Endothelial cell of umbilical vein (primary cell): ENCODE measurements at regions not wholly inside any gene's neighbourhood (a gene's known extent, or its start where the extent isn't known, plus 50 kb on each side); places are given as distances from the start of the nearest gene placed in this dataset.

Source experiments
- EZH2 ChIP-seq: IDR thresholded peaks from 2 replicates; pipeline ENCODE4 v1.6.1; 2012; ENCODE audit warnings: borderline replicate concordance, low read depth, mild to moderate bottlenecking, moderate library complexity, low read length, inconsistent platforms; ENCODE audit not compliant: severe bottlenecking
- TF ChIP-seq, protein P1 (sequence below), 2 donors: IDR thresholded peaks; 1 replicate in 1 of 2; 2 replicates in 1 of 2; pipeline ENCODE4 v1.5.1; 2011; ENCODE audit warnings: low read length in 2 of 2, mild to moderate bottlenecking in 2 of 2, moderate library complexity in 2 of 2, control low read depth in 1 of 2, inconsistent platforms in 1 of 2, low read depth in 1 of 2; ENCODE audit not compliant: insufficient read depth in 1 of 2; ENCODE audit errors: extremely low read depth in 1 of 2

DNA sequence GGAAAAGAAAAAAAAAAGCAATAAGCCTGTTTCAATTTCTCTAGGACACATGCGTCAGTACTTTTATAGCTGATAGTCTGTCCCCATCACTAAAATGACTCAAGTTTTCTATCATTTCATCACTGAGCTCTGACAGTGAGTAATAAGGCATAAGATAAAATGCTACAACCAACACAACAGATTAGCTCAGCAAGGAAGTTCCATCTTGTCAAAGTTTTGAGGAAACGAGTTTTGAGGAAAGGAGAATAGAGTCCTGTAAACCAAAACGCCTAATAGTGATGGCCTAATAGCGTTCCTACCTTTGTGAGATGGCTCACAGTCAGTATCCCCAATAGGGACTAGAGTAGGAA, 145.1 kb downstream of the LACC1 start:
- TF ChIP-seq, protein P1, sequence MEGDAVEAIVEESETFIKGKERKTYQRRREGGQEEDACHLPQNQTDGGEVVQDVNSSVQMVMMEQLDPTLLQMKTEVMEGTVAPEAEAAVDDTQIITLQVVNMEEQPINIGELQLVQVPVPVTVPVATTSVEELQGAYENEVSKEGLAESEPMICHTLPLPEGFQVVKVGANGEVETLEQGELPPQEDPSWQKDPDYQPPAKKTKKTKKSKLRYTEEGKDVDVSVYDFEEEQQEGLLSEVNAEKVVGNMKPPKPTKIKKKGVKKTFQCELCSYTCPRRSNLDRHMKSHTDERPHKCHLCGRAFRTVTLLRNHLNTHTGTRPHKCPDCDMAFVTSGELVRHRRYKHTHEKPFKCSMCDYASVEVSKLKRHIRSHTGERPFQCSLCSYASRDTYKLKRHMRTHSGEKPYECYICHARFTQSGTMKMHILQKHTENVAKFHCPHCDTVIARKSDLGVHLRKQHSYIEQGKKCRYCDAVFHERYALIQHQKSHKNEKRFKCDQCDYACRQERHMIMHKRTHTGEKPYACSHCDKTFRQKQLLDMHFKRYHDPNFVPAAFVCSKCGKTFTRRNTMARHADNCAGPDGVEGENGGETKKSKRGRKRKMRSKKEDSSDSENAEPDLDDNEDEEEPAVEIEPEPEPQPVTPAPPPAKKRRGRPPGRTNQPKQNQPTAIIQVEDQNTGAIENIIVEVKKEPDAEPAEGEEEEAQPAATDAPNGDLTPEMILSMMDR (IDR thresholded peaks at IDR 0.05; ENCODE audit: extremely low read depth in 1 of 2, insufficient read depth in 1 of 2, low read depth in 1 of 2, low read length in 2 of 2), result no peak
- no peak for TF ChIP-seq EZH2
